GM23338 (cell line): ENCODE measurements at regions not wholly inside any gene's neighbourhood (a gene's known extent, or its start where the extent isn't known, plus 50 kb on each side); places are given as distances from the start of the nearest gene placed in this dataset.
"Not testable (repeated sequence)": the region's sequence is repeated elsewhere in the genome, so short reads cannot be mapped to it uniquely, and the experiment has no call there.

Source experiments
- ATAC-seq: fragments of 200-7000 bp; cut with Tn5 transposase; 3 replicates; pipeline ENCODE4 v1.9.1; 2020
- DNase-seq: peaks from one replicate; pipeline ENCODE4 v3.0.0-alpha.2; 2015; ENCODE audit warnings: low spot score
- H2AFZ ChIP-seq: fragments of 200-600 bp; sonication (generic); 2 replicates; pipeline ENCODE4 v1.8.0; 2016; ENCODE audit warnings: antibody characterized with exemption, mild to moderate bottlenecking, moderate library complexity
- H3F3A ChIP-seq: fragments of 200-600 bp; sonication (generic); replicated peaks from 2 replicates; pipeline ENCODE4 v1.8.0; 2017; ENCODE audit warnings: antibody characterized with exemption, mixed run types, low read depth
- H3K27ac ChIP-seq: fragments of 200-600 bp; sonication (generic); 2 replicates; pipeline ENCODE4 v1.6.1; 2016; ENCODE audit warnings: low read depth
- H3K27me3 ChIP-seq: fragments of 200-600 bp; sonication (generic); 2 replicates; pipeline ENCODE4 v1.8.0; 2016; ENCODE audit warnings: mild to moderate bottlenecking, mixed run types, moderate library complexity; ENCODE audit not compliant: insufficient read depth
- H3K36me3 ChIP-seq: fragments of 200-600 bp; sonication (generic); 2 replicates; pipeline ENCODE4 v1.8.0; 2016; ENCODE audit warnings: mild to moderate bottlenecking; ENCODE audit not compliant: insufficient read depth
- H3K4me1 ChIP-seq: fragments of 200-600 bp; sonication (generic); 2 replicates; pipeline ENCODE4 v1.8.0; 2016; ENCODE audit warnings: mild to moderate bottlenecking, moderate library complexity; ENCODE audit not compliant: insufficient read depth
- H3K4me2 ChIP-seq: fragments of 200-600 bp; sonication (generic); 2 replicates; pipeline ENCODE4 v1.7.1; 2017; ENCODE audit warnings: mixed run types
- H3K4me3 ChIP-seq: fragments of 200-600 bp; sonication (generic); 2 replicates; pipeline ENCODE4 v1.6.1; 2016; ENCODE audit warnings: mixed run types
- H3K79me2 ChIP-seq: fragments of 200-600 bp; sonication (generic); replicated peaks from 2 replicates; pipeline ENCODE4 v1.8.0; 2017; ENCODE audit warnings: mild to moderate bottlenecking; ENCODE audit not compliant: insufficient read depth
- H3K9me2 ChIP-seq: fragments of 200-600 bp; sonication (generic); 2 replicates; pipeline ENCODE4 v1.8.0; 2017; ENCODE audit not compliant: insufficient read depth
- H4K20me1 ChIP-seq: fragments of 200-600 bp; sonication (generic); replicated peaks from 2 replicates; pipeline ENCODE4 v1.8.0; 2017; ENCODE audit warnings: mild to moderate bottlenecking; ENCODE audit not compliant: insufficient read depth
- H3K27ac Mint-ChIP-seq: 2 replicates; pipeline ENCODE4 v1.8.0; 2020; ENCODE audit warnings: inconsistent platforms, mild to moderate bottlenecking, moderate library complexity, mixed read lengths
- H3K27me3 Mint-ChIP-seq: 3 replicates; pipeline ENCODE4 v1.8.0; 2022; ENCODE audit warnings: low read depth, mild to moderate bottlenecking, moderate library complexity, mixed read lengths, inconsistent platforms; ENCODE audit not compliant: insufficient read depth, poor library complexity
- H3K36me3 Mint-ChIP-seq: 3 replicates; pipeline ENCODE4 v1.8.0; 2021; ENCODE audit warnings: low read depth, mild to moderate bottlenecking, inconsistent platforms, moderate library complexity, mixed read lengths
- H3K4me1 Mint-ChIP-seq: 3 replicates; pipeline ENCODE4 v1.8.0; 2020; ENCODE audit warnings: mild to moderate bottlenecking, inconsistent platforms, mixed read lengths
- H3K4me3 Mint-ChIP-seq: 3 replicates; pipeline ENCODE4 v1.8.0; 2021; ENCODE audit warnings: moderate library complexity, mild to moderate bottlenecking, inconsistent platforms, mixed read lengths
- H3K9me3 Mint-ChIP-seq: 3 replicates; pipeline ENCODE4 v1.8.0; 2020; ENCODE audit warnings: moderate library complexity, mild to moderate bottlenecking, inconsistent platforms, mixed read lengths
- ETS1 ChIP-seq: IDR thresholded peaks from 2 replicates; pipeline ENCODE4 v1.6.1; 2016; ENCODE audit warnings: antibody characterized with exemption
- POLR2AphosphoS5 ChIP-seq: IDR thresholded peaks from 2 replicates; pipeline ENCODE4 v1.6.1; 2016; ENCODE audit warnings: antibody characterized with exemption, low read depth
- REST ChIP-seq: IDR thresholded peaks from one replicate; pipeline ENCODE4 v1.6.1; 2018; ENCODE audit warnings: antibody characterized with exemption; ENCODE audit not compliant: unreplicated experiment
- ZNF462 ChIP-seq: fragments of 250-450 bp; sonication (Bioruptor Pico); IDR thresholded peaks from 2 replicates; pipeline ENCODE4 v1.5.0; 2020; ENCODE audit warnings: mild to moderate bottlenecking, moderate library complexity

DNA sequence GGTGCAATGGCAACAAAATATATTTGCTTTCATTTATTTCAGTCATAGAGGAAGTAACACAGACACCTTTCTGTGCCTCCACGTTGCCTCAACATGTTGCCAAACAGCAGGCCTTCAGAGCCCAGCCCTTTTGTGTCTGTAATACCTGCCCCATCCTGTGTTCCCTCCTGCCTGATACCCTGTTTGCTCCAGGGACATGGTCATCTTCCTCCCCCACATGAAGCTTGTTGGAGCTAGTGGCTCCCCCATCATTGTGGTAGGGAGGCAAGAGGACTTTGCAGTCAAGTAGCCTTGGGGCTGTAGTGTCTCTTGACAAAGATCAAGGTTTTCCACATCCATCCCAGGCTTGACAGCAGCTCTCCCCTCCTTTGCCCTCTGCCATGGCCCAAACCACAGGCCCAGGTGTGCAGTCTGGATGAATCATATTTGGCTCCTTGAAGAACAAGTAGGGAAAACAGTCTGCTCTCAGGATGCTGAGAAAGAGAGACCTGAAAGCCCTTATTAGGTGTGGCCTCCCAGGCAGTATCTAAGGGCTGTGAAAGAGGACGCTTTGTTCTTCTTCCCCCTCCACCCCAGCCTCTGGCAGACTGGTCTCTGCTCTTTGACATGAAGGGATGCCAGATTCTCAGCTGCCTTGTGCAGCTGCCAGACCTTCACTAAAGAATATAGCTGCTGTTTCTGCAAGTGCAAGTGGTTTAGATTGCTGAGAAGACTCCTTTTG, 329.0 kb downstream of the C12orf75 start (continued):
- no peak for TF ChIP-seq ZNF462

- not testable (repeated sequence) for DNase-seq, H3K36me3 ChIP-seq, H3K4me3 ChIP-seq, H3K4me3 Mint-ChIP-seq, H3K9me2 ChIP-seq, H2AFZ ChIP-seq, H3F3A ChIP-seq, H3K27ac ChIP-seq, ATAC-seq, H3K4me1 Mint-ChIP-seq, H3K27me3 ChIP-seq, H3K9me3 Mint-ChIP-seq, H3K27ac Mint-ChIP-seq, H3K4me1 ChIP-seq, H3K27me3 Mint-ChIP-seq, H3K79me2 ChIP-seq, H4K20me1 ChIP-seq, H3K36me3 Mint-ChIP-seq, H3K4me2 ChIP-seq
These were observed 334.3 kb downstream of the C12orf75 start for GRCh38 chr12:105664765-105665164.

DNA sequence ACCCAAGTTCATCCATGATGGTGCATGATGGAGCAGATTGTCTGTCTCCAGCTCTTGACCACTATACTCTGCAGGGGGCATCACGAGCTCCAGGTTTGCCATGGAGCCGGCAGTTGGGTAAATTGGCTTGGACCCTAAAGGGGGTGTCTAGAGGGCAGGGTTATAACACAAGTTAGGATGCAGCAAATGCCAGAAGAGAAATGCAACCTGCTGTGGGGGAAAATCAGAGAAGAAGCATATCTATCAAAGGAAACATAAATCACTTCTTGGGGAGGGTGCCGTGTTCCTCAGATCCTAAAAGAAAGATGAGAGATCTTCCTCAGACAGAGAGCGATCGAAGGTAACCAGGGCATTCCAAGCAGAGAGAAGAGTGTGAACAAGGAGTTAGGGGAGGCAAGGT, 334.9 kb downstream of the C12orf75 start:
- Histone ChIP-seq H3K27me3 (no peaks in the 10 kb centered on the region), H3F3A (no peaks in the 10 kb centered on the region), H4K20me1 (no peaks in the 10 kb centered on the region), H3K27ac (no peak overlapping the region), H3K36me3 (no peaks in the 10 kb centered on the region), H2AFZ (no peak overlapping the region), H3K4me1 (no peaks in the 10 kb centered on the region), H3K79me2 (no peaks in the 10 kb centered on the region), H3K4me3 (no peak overlapping the region), H3K9me2 (peaks cover 6% of the 10 kb centered on the region), H3K4me2 (no peak overlapping the region)
- Mint-ChIP-seq H3K4me1 (no peaks in the 10 kb centered on the region), H3K27ac (no peak overlapping the region), H3K9me3 (no peaks in the 10 kb centered on the region), H3K36me3 (no peaks in the 10 kb centered on the region), H3K27me3 (peaks cover 1% of the 10 kb centered on the region), H3K4me3 (no peak overlapping the region)
- ATAC-seq (no peak), DNase-seq (no peak)
- TF ChIP-seq REST, result no peak
- TF ChIP-seq ETS1, result no peak
- no peak for TF ChIP-seq POLR2AphosphoS5
